ENCODE measurements at regions not wholly inside any gene's neighbourhood (a gene's known extent, or its start where the extent isn't known, plus 50 kb on each side); places are given as distances from the start of the nearest gene placed in this dataset.

GRCh38 chr6:167653561-167653960 lies 173.2 kb upstream of the AFDN start:
- Histone ChIP-seq H2AFZ (ENCODE audit: low read length) (no peak overlapping the region), H3K4me3 (replicated peaks in 1 of 3; ENCODE audit: insufficient read depth in 1 of 3, low read depth in 2 of 3, low read length in 3 of 3) (no peak overlapping the region), H3K4me1 (ENCODE audit: insufficient read depth, low read length) (peaks cover 55% of the 10 kb centered on the region), H3K4me2 (ENCODE audit: low read depth, low read length) (peak overlapping the region; percentile 50; the same call in 1 of the 2 replicates), H3K79me2 (ENCODE audit: insufficient read depth, low read length) (no peaks in the 10 kb centered on the region), H3K27me3 (ENCODE audit: control insufficient read depth in 1 of 2, insufficient read depth in 2 of 2, low read length in 2 of 2) (no peaks in the 10 kb centered on the region), H3K9ac (ENCODE audit: insufficient read depth, low read depth, low read length) (no peak overlapping the region), H3K9me3 (ENCODE audit: low read length) (no peaks in the 10 kb centered on the region), H4K20me1 (ENCODE audit: insufficient read depth, low read length) (no peaks in the 10 kb centered on the region), H3K36me3 (replicated peaks in 1 of 2; ENCODE audit: control insufficient read depth in 1 of 2, insufficient read depth in 2 of 2, low read length in 2 of 2) (no peaks in the 10 kb centered on the region), H3K27ac (ENCODE audit: extremely low read length, insufficient read depth, low read length) (no peak overlapping the region)
- TF ChIP-seq ZNF605 (CRISPR knock-in tag; IDR thresholded peaks at IDR 0.05) = 0 out of 2 replicates have a peak, but pooled peaks have one; percentile 22
- TF ChIP-seq TFAP4 (IDR thresholded peaks at IDR 0.05; ENCODE audit: borderline replicate concordance, low read depth) = no peak
- WGBS (ENCODE audit: low lambda C conversion rate) = 83% methylated on average over 23 of the region's 23 CpGs
- DNase-seq (ENCODE audit: low spot score) (no peak), ATAC-seq (no peak; the same call in 2 of the 3 replicates), FAIRE-seq (no peak)
- ChIA-PET CTCF (ENCODE audit: low intra/inter-chr PET ratio, low total read pairs) (no interaction called here), POLR2A (no interaction called here)
- intact Hi-C loops (cut with micrococcal nuclease; ENCODE audit: unreplicated experiment) = no loop called here
- in situ Hi-C loops (cut with HindIII; ENCODE audit: extremely low pct_ligation_motif_present, low pct_unique_long_range_greater_than_20kb) = no loop called here
- BruUV-seq (replicated peaks) = no TSS peak

GRCh38 chr6:167654389-167654788 lies 172.3 kb upstream of the AFDN start:
- H3K79me2 ChIP-seq (ENCODE audit: insufficient read depth, low read length) = no peaks in the 10 kb centered on the region
- H2AFZ ChIP-seq (ENCODE audit: low read length) = peak overlapping the region; percentile 61
- no peaks in the 10 kb centered on the region for H3K27me3 ChIP-seq (ENCODE audit: control insufficient read depth in 1 of 2, insufficient read depth in 2 of 2, low read length in 2 of 2)
- POLR2A ChIA-PET = no interaction called here
- peak overlapping the region; percentile 50 for H3K4me2 ChIP-seq (ENCODE audit: low read depth, low read length)
- no peak overlapping the region for H3K9ac ChIP-seq (ENCODE audit: insufficient read depth, low read depth, low read length)
- in situ Hi-C loops (cut with HindIII; ENCODE audit: extremely low pct_ligation_motif_present, low pct_unique_long_range_greater_than_20kb) = no loop called here
- H4K20me1 ChIP-seq (ENCODE audit: insufficient read depth, low read length) = no peaks in the 10 kb centered on the region
- no peak overlapping the region for H3K4me3 ChIP-seq (replicated peaks in 1 of 3; ENCODE audit: insufficient read depth in 1 of 3, low read depth in 2 of 3, low read length in 3 of 3)
- FAIRE-seq = no peak
- peaks cover 47% of the 10 kb centered on the region for H3K4me1 ChIP-seq (ENCODE audit: insufficient read depth, low read length)
- H3K9me3 ChIP-seq (ENCODE audit: low read length) = no peaks in the 10 kb centered on the region
- BruUV-seq (replicated peaks) = no TSS peak
- intact Hi-C loops (cut with micrococcal nuclease; ENCODE audit: unreplicated experiment) = no loop called here
- H3K36me3 ChIP-seq (replicated peaks in 1 of 2; ENCODE audit: control insufficient read depth in 1 of 2, insufficient read depth in 2 of 2, low read length in 2 of 2) = no peaks in the 10 kb centered on the region
- 34% methylated on average over 4 of the region's 4 CpGs for WGBS (ENCODE audit: low lambda C conversion rate)
- no peak for DNase-seq (ENCODE audit: low spot score)
- no peak for ATAC-seq
- CTCF ChIA-PET (ENCODE audit: low intra/inter-chr PET ratio, low total read pairs) = no interaction called here
- no peak overlapping the region for H3K27ac ChIP-seq (ENCODE audit: extremely low read length, insufficient read depth, low read length)
- TF ChIP-seq ZNF263 (CRISPR knock-in tag; IDR thresholded peaks at IDR 0.05) = peak; percentile 92
- TF ChIP-seq ZFY (CRISPR knock-in tag; IDR thresholded peaks at IDR 0.05) = 0 out of 2 replicates have a peak, but pooled peaks have one; percentile 24
- 0 out of 2 replicates have a peak, but pooled peaks have one; percentile 2 for TF ChIP-seq GATAD2A (CRISPR knock-in tag; IDR thresholded peaks at IDR 0.05)
- no peak for TF ChIP-seq ZNF280D (CRISPR knock-in tag; IDR thresholded peaks at IDR 0.05)
- no peak for TF ChIP-seq ZNF136 (CRISPR knock-in tag; IDR thresholded peaks at IDR 0.05; ENCODE audit: low read depth)
- TF ChIP-seq ZKSCAN5 (CRISPR knock-in tag; IDR thresholded peaks at IDR 0.05) = peak; percentile 43; the same call in 1 of the 2 replicates
- TF ChIP-seq SPEN (CRISPR knock-in tag; IDR thresholded peaks at IDR 0.05; ENCODE audit: low read depth) = no peak
- TF ChIP-seq PPARG (CRISPR knock-in tag; conservative IDR thresholded peaks at IDR 0.05) = no peak
